IMR-90 (cell line): ENCODE measurements at regions not wholly inside any gene's neighbourhood (a gene's known extent, or its start where the extent isn't known, plus 50 kb on each side); places are given as distances from the start of the nearest gene placed in this dataset.

Source experiments
- ATAC-seq: fragments of 200-7000 bp; cut with Tn5 transposase; 2 replicates; pipeline ENCODE4 v1.9.1; 2020; ENCODE audit warnings: low read depth, mild to moderate bottlenecking, moderate library complexity
- BruUV-seq: library from RNA; stranded (reverse); fragments of 400-500 nt; replicated peaks from 2 replicates; lab custom pipeline; 2021; lab: Mats Ljungman, UMichigan
- CTCF ChIA-PET: fragments of 300-600 bp; formaldehyde crosslinking; extraction: SDS; loops from one replicate; lab custom pipeline; 2021; ENCODE audit warnings: antibody characterized with exemption; lab: Yijun Ruan, JAX
- POLR2A ChIA-PET: fragments of 300-600 bp; sonication (Branson Sonifier 250); formaldehyde crosslinking; loops from one replicate; lab custom pipeline; 2022; ENCODE audit warnings: antibody characterized with exemption; ENCODE audit not compliant: unreplicated experiment; lab: Charles Lee
- DNase-seq: peaks from one replicate; pipeline ENCODE4 v3.0.0; 2013
- H2AFZ ChIP-seq: replicated peaks from 2 replicates; pipeline ENCODE3; 2013; ENCODE audit warnings: low read length, mild to moderate bottlenecking; ENCODE audit not compliant: poor library complexity
- H2AK5ac ChIP-seq: 2 replicates; pipeline ENCODE4 v1.6.1; 2013; ENCODE audit warnings: low read depth, low read length, inconsistent platforms
- H2AK9ac ChIP-seq: replicated peaks from 2 replicates; pipeline ENCODE3; 2013; ENCODE audit warnings: mild to moderate bottlenecking, low read depth, low read length, moderate library complexity; ENCODE audit not compliant: poor library complexity
- H2BK120ac ChIP-seq: 2 replicates; pipeline ENCODE4 v1.6.1; 2013; ENCODE audit warnings: low read depth, low read length, inconsistent platforms
- H2BK15ac ChIP-seq: 3 replicates; pipeline ENCODE4 v1.6.1; 2013; ENCODE audit warnings: low read depth, low read length, inconsistent platforms
- H2BK20ac ChIP-seq: 2 replicates; pipeline ENCODE4 v1.6.1; 2013; ENCODE audit warnings: low read depth, mild to moderate bottlenecking, inconsistent platforms, low read length, moderate library complexity
- H2BK5ac ChIP-seq: 2 replicates; pipeline ENCODE4 v1.6.1; 2013; ENCODE audit warnings: mild to moderate bottlenecking, low read depth, low read length, inconsistent platforms; ENCODE audit not compliant: poor library complexity, severe bottlenecking
- H3K14ac ChIP-seq: replicated peaks from 2 replicates; pipeline ENCODE4 v1.6.1; 2013; ENCODE audit warnings: low read depth, low read length, inconsistent platforms
- H3K18ac ChIP-seq: 2 replicates; pipeline ENCODE4 v1.6.1; 2013; ENCODE audit warnings: low read depth, low read length, control low read depth
- H3K23ac ChIP-seq: 2 replicates; pipeline ENCODE4 v1.6.1; 2013; ENCODE audit warnings: low read depth, low read length, inconsistent platforms
- H3K27ac ChIP-seq: 2 replicates; pipeline ENCODE4 v1.5.1; 2013; ENCODE audit warnings: mild to moderate bottlenecking, control low read depth, low read length; ENCODE audit not compliant: insufficient read depth
- H3K27me3 ChIP-seq: 2 replicates; pipeline ENCODE4 v1.6.1; 2013; ENCODE audit warnings: low read length; ENCODE audit not compliant: control insufficient read depth, insufficient read depth
- H3K36me3 ChIP-seq: 2 replicates; pipeline ENCODE4 v1.6.1; 2013; ENCODE audit warnings: low read length, mixed read lengths; ENCODE audit not compliant: control insufficient read depth, insufficient read depth
- H3K4ac ChIP-seq: 2 replicates; pipeline ENCODE4 v1.6.1; 2013; ENCODE audit warnings: low read depth, low read length, inconsistent platforms
- H3K4me1 ChIP-seq: 2 replicates; pipeline ENCODE4 v1.6.1; 2013; ENCODE audit warnings: low read length, mixed read lengths; ENCODE audit not compliant: control insufficient read depth, insufficient read depth
- H3K4me2 ChIP-seq: 2 replicates; pipeline ENCODE4 v1.6.1; 2013; ENCODE audit warnings: low read depth, mild to moderate bottlenecking, control low read depth, low read length, moderate library complexity
- H3K4me3 ChIP-seq: 2 replicates; pipeline ENCODE4 v1.5.1; 2013; ENCODE audit warnings: low read depth, mild to moderate bottlenecking, control low read depth, low read length, moderate library complexity; ENCODE audit not compliant: insufficient read depth
- H3K56ac ChIP-seq: 2 replicates; pipeline ENCODE4 v1.6.1; 2013; ENCODE audit warnings: low read length, inconsistent platforms; ENCODE audit not compliant: insufficient read depth; ENCODE audit errors: extremely low read depth
- H3K79me1 ChIP-seq, 2 experiments: 2 replicates each; pipeline ENCODE4 v1.6.1; 2013; ENCODE audit warnings: low read length in 2 of 2, inconsistent platforms in 1 of 2, low read depth in 1 of 2
- H3K9ac ChIP-seq: 2 replicates; pipeline ENCODE4 v1.6.1; 2013; ENCODE audit warnings: low read depth, low read length, control low read depth
- H3K9me1 ChIP-seq: 2 replicates; pipeline ENCODE4 v1.6.1; 2013; ENCODE audit warnings: low read length, inconsistent platforms; ENCODE audit not compliant: insufficient read depth
- H3K9me3 ChIP-seq: 2 replicates; pipeline ENCODE4 v1.6.1; 2013; ENCODE audit warnings: low read length; ENCODE audit not compliant: control insufficient read depth, insufficient read depth
- H4K20me1 ChIP-seq: 2 replicates; pipeline ENCODE4 v1.6.1; 2013; ENCODE audit warnings: low read length, inconsistent platforms; ENCODE audit not compliant: insufficient read depth
- H4K5ac ChIP-seq: 2 replicates; pipeline ENCODE4 v1.6.1; 2013; ENCODE audit warnings: mild to moderate bottlenecking, low read depth, low read length, control low read depth
- H4K8ac ChIP-seq, 2 experiments: 2 replicates each; pipeline ENCODE4 v1.6.1; 2013; ENCODE audit warnings: low read depth in 2 of 2, low read length in 2 of 2, control low read depth in 1 of 2, inconsistent platforms in 1 of 2
- H4K91ac ChIP-seq: 2 replicates; pipeline ENCODE4 v1.6.1; 2013; ENCODE audit warnings: low read depth, low read length, inconsistent platforms; ENCODE audit not compliant: insufficient read depth
- BHLHE40 ChIP-seq: fragments of 150-350 bp; IDR thresholded peaks from 2 replicates; pipeline ENCODE4 v1.6.1; 2016; ENCODE audit warnings: mild to moderate bottlenecking, low read depth, low read length
- MAFK ChIP-seq: IDR thresholded peaks from 2 replicates; pipeline ENCODE4 v1.6.1; 2012; ENCODE audit warnings: low read depth, low read length, improper control_type of control experiment
- NFE2L2 ChIP-seq: fragments of 150-350 bp; IDR thresholded peaks from 2 replicates; pipeline ENCODE4 v1.6.1; 2016; ENCODE audit warnings: low read depth, mild to moderate bottlenecking, low read length
- POLR2A ChIP-seq: IDR thresholded peaks from 2 replicates; pipeline ENCODE4 v1.6.1; 2012; ENCODE audit warnings: mild to moderate bottlenecking, low read depth, low read length
- RAD21 ChIP-seq: IDR thresholded peaks from 2 replicates; pipeline ENCODE4 v1.6.1; 2012; ENCODE audit warnings: low read length, improper control_type of control experiment
- WGBS, 2 experiments: methylation state at CpG; one replicate each; pipeline versions ENCODE4 v1.1.5 to v1.1.7; 2013; ENCODE audit warnings: missing lambda C conversion rate in 2 of 2; ENCODE audit not compliant: insufficient read length in 1 of 2; ENCODE audit errors: extremely low coverage in 2 of 2; 5-methylcytosine and 5-hydroxymethylcytosine counted together
- dilution Hi-C: fragments of 300-500 bp; cut with HindIII; formaldehyde crosslinking; loops from one replicate; pipeline ENCODE4 v1.14.3; 2018; ENCODE audit warnings: low sequenced_read_pairs; ENCODE audit not compliant: unreplicated experiment
- in situ Hi-C: fragments of 300-500 bp; cut with MboI; formaldehyde crosslinking; loops from 3 replicates; pipeline ENCODE4 v1.14.3; 2019; ENCODE audit warnings: low sequenced_read_pairs, inconsistent platforms, mixed read lengths
- intact Hi-C: fragments of 100-400 bp; cut with micrococcal nuclease; formaldehyde crosslinking; loops from 2 replicates; pipeline ENCODE4 v1.10.0; 2022
- TF ChIP-seq, protein P1 (sequence below): fragments of 150-350 bp; IDR thresholded peaks from 2 replicates; pipeline ENCODE4 v1.6.1; 2017; ENCODE audit warnings: mild to moderate bottlenecking, antibody characterized with exemption, low read length, low read depth
- TF ChIP-seq, protein P2 (sequence below): conservative IDR thresholded peaks from 2 replicates; pipeline ENCODE4 v1.5.1; 2012; ENCODE audit warnings: mild to moderate bottlenecking, low read depth, low read length, improper control_type of control experiment

DNA sequence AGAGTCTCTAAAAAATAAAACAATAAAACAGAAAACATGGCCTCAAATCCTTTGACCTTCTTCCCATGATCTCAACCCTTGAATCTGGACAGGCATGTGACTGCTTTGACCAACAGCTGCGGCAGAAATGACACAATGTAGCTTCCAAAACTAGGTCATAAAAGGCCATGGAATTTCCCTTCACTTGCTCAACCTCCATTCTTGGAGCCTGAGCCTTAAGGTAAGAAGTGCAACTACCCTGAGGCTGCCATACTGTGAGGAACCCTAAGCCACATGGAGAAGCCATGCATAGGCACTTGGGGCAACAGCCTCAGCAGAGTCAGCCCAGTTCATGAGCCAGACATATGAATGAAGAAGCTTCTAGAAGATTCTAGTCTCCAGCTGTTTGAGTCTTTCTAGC is 75.7 kb upstream of the BRD7 start:
- Histone ChIP-seq H2BK20ac (no peak overlapping the region), H3K9me3 (no peaks in the 10 kb centered on the region; the same call in 1 of the 2 replicates), H3K27ac (no peak overlapping the region), H2AFZ (no peak overlapping the region), H3K56ac (no peak overlapping the region), H2BK5ac (no peak overlapping the region), H2BK15ac (no peak overlapping the region), H3K4me2 (no peak overlapping the region), H4K8ac (no peak overlapping the region), H3K79me1 (no peaks in the 10 kb centered on the region), H2AK5ac (no peak overlapping the region), H3K9me1 (no peaks in the 10 kb centered on the region), H3K27me3 (peaks cover 4% of the 10 kb centered on the region; the same call in 1 of the 2 replicates), H4K20me1 (no peaks in the 10 kb centered on the region), H2BK120ac (no peak overlapping the region), H3K14ac (no peak overlapping the region), H3K4me3 (no peak overlapping the region), H3K4me1 (no peaks in the 10 kb centered on the region), H4K91ac (no peak overlapping the region), H3K18ac (no peak overlapping the region), H3K23ac (no peak overlapping the region), H4K5ac (no peak overlapping the region), H3K9ac (no peak overlapping the region), H3K4ac (no peak overlapping the region), H3K36me3 (no peaks in the 10 kb centered on the region), H2AK9ac (no peak overlapping the region)
- BruUV-seq: no TSS peak
- in situ Hi-C loops: no loop called here
- TF ChIP-seq RAD21 (no peak), NFE2L2 (no peak), MAFK (no peak), POLR2A (no peak), BHLHE40 (no peak)
- TF ChIP-seq, protein P1, sequence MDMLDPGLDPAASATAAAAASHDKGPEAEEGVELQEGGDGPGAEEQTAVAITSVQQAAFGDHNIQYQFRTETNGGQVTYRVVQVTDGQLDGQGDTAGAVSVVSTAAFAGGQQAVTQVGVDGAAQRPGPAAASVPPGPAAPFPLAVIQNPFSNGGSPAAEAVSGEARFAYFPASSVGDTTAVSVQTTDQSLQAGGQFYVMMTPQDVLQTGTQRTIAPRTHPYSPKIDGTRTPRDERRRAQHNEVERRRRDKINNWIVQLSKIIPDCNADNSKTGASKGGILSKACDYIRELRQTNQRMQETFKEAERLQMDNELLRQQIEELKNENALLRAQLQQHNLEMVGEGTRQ: no peak
- TF ChIP-seq, protein P2, sequence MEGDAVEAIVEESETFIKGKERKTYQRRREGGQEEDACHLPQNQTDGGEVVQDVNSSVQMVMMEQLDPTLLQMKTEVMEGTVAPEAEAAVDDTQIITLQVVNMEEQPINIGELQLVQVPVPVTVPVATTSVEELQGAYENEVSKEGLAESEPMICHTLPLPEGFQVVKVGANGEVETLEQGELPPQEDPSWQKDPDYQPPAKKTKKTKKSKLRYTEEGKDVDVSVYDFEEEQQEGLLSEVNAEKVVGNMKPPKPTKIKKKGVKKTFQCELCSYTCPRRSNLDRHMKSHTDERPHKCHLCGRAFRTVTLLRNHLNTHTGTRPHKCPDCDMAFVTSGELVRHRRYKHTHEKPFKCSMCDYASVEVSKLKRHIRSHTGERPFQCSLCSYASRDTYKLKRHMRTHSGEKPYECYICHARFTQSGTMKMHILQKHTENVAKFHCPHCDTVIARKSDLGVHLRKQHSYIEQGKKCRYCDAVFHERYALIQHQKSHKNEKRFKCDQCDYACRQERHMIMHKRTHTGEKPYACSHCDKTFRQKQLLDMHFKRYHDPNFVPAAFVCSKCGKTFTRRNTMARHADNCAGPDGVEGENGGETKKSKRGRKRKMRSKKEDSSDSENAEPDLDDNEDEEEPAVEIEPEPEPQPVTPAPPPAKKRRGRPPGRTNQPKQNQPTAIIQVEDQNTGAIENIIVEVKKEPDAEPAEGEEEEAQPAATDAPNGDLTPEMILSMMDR: no peak
- ChIA-PET POLR2A (no interaction called here), CTCF (interaction anchor here (0.8 kb wide), 1 partner anchor 26 kb away, joined by 4 read pairs; no protein-coding TSS in a partner anchor)
- no peak for DNase-seq
- dilution Hi-C loops: no loop called here
- intact Hi-C loops: no loop called here
- no peak for ATAC-seq
- no CpG with 5 or more reads among the region's 1 CpG for WGBS, 2 experiments
